ENCODE measurements at regions not wholly inside any gene's neighbourhood (a gene's known extent, or its start where the extent isn't known, plus 50 kb on each side); places are given as distances from the start of the nearest gene placed in this dataset.

DNA sequence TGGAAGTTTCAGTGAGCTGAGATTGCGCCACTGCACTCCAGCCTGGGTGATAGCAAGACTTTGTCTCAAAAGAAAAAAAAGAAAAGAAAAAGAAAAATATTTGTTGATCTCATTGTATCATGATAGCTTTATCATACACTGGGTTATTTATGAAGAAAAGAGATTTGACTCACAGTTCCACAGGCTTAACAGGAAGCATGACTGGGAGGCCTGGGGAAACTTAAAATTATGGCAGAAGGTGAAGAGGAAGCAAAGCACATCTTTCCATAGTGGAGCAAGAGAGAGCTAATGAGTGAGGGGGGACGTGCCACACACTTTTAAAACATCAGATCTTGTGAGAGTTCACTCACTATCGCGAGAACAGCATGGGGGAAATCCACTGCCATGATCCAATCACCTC, 72.7 kb upstream of the FUT8 start:
- H3K27me3 ChIP-seq (ENCODE audit: control insufficient read depth, insufficient read depth, low read length) = no peaks in the 10 kb centered on the region
- TF ChIP-seq, protein P1, sequence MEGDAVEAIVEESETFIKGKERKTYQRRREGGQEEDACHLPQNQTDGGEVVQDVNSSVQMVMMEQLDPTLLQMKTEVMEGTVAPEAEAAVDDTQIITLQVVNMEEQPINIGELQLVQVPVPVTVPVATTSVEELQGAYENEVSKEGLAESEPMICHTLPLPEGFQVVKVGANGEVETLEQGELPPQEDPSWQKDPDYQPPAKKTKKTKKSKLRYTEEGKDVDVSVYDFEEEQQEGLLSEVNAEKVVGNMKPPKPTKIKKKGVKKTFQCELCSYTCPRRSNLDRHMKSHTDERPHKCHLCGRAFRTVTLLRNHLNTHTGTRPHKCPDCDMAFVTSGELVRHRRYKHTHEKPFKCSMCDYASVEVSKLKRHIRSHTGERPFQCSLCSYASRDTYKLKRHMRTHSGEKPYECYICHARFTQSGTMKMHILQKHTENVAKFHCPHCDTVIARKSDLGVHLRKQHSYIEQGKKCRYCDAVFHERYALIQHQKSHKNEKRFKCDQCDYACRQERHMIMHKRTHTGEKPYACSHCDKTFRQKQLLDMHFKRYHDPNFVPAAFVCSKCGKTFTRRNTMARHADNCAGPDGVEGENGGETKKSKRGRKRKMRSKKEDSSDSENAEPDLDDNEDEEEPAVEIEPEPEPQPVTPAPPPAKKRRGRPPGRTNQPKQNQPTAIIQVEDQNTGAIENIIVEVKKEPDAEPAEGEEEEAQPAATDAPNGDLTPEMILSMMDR (IDR thresholded peaks at IDR 0.05; ENCODE audit: insufficient read depth, low read length, severe bottlenecking) = no peak
- H3K36me3 ChIP-seq (ENCODE audit: control insufficient read depth, insufficient read depth, low read length) = no peaks in the 10 kb centered on the region
- H3K4me3 ChIP-seq (ENCODE audit: low read depth, low read length) = no peak overlapping the region
- no peak for FAIRE-seq
- no peak for DNase-seq (ENCODE audit: low read depth)

DNA sequence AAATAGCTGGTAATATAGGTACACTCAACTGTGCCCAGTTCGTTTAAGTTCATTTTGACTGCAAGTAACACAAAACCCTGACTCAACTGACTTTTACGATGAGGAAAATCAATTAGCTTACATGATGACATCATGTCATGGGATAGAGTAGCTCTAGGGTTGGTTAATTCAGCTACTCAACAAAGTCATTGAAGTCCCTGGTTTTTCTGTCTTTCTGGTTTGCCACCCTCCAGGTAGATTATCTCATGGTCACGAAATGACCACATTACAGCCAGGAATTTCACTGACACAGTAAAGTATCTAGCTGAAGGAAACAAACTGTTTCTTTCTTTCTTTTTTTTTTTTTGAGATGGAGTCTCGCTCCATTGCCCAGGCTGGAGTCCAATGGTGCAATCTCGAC, 68.5 kb upstream of the FUT8 start:
- TF ChIP-seq, protein P1 (IDR thresholded peaks at IDR 0.05; ENCODE audit: insufficient read depth, low read length, severe bottlenecking) = no peak
- no peak for DNase-seq (ENCODE audit: low read depth)
- H3K36me3 ChIP-seq (ENCODE audit: control insufficient read depth, insufficient read depth, low read length) = no peaks in the 10 kb centered on the region
- H3K27me3 ChIP-seq (ENCODE audit: control insufficient read depth, insufficient read depth, low read length) = no peaks in the 10 kb centered on the region
- no peak overlapping the region for H3K4me3 ChIP-seq (ENCODE audit: low read depth, low read length)
- FAIRE-seq = no peak

DNA sequence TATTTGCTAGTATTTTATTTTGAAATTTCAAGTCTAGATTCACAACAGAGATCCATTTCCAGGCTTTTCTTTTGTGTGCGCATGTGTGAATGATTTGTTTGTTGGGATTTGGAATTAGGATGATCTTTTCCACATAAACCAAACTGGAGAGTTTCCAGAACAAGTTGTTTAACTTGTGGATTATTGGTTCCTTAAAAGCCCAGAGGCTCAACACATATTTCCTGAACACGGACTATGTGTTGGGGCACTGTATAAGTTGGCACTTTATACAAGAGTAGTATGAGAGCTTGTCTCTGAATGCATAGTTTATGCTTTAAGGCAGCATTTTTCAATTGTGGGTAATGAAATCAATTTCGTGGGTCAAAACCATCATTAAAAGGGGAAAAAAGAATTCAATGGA, 67.3 kb upstream of the FUT8 start:
- no peaks in the 10 kb centered on the region for H3K36me3 ChIP-seq (ENCODE audit: control insufficient read depth, insufficient read depth, low read length)
- no peaks in the 10 kb centered on the region for H3K27me3 ChIP-seq (ENCODE audit: control insufficient read depth, insufficient read depth, low read length)
- H3K4me3 ChIP-seq (ENCODE audit: low read depth, low read length) = no peak overlapping the region
- no peak for FAIRE-seq
- TF ChIP-seq, protein P1 (IDR thresholded peaks at IDR 0.05; ENCODE audit: insufficient read depth, low read length, severe bottlenecking) = no peak
- no peak for DNase-seq (ENCODE audit: low read depth)

DNA sequence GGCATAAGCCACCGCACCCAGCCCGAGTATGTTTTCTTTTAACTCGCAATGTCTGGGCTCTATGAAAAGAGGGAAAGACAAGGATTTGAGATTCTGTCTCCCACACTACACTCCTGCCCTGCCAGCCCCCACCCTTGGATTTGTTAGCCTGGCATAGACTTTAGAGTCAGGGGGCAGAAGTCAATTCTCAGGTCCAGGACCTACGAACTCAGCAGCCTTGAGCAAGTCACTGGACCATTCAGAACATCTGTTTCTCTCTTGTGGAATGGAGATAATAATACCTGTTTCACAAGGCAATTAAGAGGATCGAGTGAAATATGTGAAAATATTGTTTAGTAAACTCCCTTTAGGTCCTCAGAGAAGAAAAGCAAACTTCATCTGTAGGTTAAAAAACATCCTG, 66.1 kb upstream of the FUT8 start:
- DNase-seq (ENCODE audit: low read depth) = no peak
- TF ChIP-seq, protein P1 (IDR thresholded peaks at IDR 0.05; ENCODE audit: insufficient read depth, low read length, severe bottlenecking) = no peak
- no peaks in the 10 kb centered on the region for H3K27me3 ChIP-seq (ENCODE audit: control insufficient read depth, insufficient read depth, low read length)
- no peak for FAIRE-seq
- no peak overlapping the region for H3K4me3 ChIP-seq (ENCODE audit: low read depth, low read length)
- no peaks in the 10 kb centered on the region for H3K36me3 ChIP-seq (ENCODE audit: control insufficient read depth, insufficient read depth, low read length)

DNA sequence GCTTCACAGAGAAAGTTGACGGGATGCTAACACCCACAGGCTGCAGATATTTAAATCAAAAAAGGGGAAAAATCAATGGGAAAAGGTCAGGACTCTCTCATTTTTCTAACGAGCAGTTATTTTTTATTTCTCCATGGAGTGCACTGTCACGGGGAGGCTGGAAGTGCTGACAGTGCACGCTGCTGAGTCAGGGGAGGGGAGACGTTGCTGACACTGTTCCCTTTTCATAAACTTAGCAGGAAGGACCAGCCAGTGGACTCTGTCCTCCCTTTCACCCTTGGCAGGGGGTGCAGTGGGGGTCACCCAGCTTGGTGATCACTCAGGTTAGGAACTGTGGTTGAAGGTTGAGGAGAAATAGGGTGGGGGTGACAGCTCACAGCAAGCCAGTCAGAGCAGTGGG, 65.6 kb upstream of the FUT8 start:
- H3K4me3 ChIP-seq (ENCODE audit: low read depth, low read length) = no peak overlapping the region
- TF ChIP-seq, protein P1 (IDR thresholded peaks at IDR 0.05; ENCODE audit: insufficient read depth, low read length, severe bottlenecking) = no peak
- H3K36me3 ChIP-seq (ENCODE audit: control insufficient read depth, insufficient read depth, low read length) = no peaks in the 10 kb centered on the region
- FAIRE-seq (no peak), DNase-seq (ENCODE audit: low read depth) (no peak)
- H3K27me3 ChIP-seq (ENCODE audit: control insufficient read depth, insufficient read depth, low read length) = no peaks in the 10 kb centered on the region

DNA sequence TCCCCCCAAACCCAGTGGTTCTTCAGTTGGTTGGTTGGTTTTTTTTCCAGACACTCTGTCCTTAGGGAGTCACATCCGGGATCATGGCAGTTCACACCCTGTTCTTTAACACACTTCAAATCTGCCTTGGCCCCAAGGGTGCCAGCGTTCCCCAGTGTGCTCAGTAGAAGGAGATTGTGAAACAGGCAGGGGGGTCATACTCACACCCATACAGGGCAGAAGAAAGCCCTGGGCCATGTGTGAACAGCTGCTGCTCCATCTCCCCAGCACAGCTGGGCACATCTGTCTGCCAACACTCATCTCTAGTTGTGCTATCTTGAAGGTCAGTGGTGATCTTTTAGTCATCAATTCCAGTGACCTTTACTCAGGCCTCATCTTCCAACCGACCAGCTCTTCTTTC, 64.4 kb upstream of the FUT8 start:
- DNase-seq (ENCODE audit: low read depth) (no peak), FAIRE-seq (no peak)
- TF ChIP-seq, protein P1 (IDR thresholded peaks at IDR 0.05; ENCODE audit: insufficient read depth, low read length, severe bottlenecking) = no peak

More for the DNA sequence above, 64.4 kb upstream of the FUT8 start:
- Histone ChIP-seq H3K36me3 (ENCODE audit: control insufficient read depth, insufficient read depth, low read length) (no peaks in the 10 kb centered on the region), H3K4me3 (ENCODE audit: low read depth, low read length) (no peak overlapping the region), H3K27me3 (ENCODE audit: control insufficient read depth, insufficient read depth, low read length) (no peaks in the 10 kb centered on the region)

All from bronchial epithelial cell (primary cell).